Endothelial cell of umbilical vein (primary cell): ENCODE measurements at regions not wholly inside any gene's neighbourhood (a gene's known extent, or its start where the extent isn't known, plus 50 kb on each side); places are given as distances from the start of the nearest gene placed in this dataset.

Experiments used
- BruUV-seq: library from RNA; stranded (reverse); fragments of 400-500 nt; replicated peaks from 2 replicates; lab custom pipeline; 2021; lab: Mats Ljungman, UMichigan
- CTCF ChIA-PET: fragments of 300-600, 350-600 bp; sonication (Branson Sonifier 250); formaldehyde crosslinking; loops from one replicate; lab custom pipeline; 2021; ENCODE audit warnings: antibody characterized with exemption, inconsistent platforms; lab: Charles Lee
- POLR2A ChIA-PET: fragments of 300-600, 350-600 bp; sonication (Branson Sonifier 250); formaldehyde crosslinking; loops from one replicate; lab custom pipeline; 2021; ENCODE audit warnings: antibody characterized with exemption, inconsistent platforms; lab: Charles Lee
- DNase-seq: peaks from one replicate; pipeline ENCODE4 v3.0.0-alpha.2; 2011; ENCODE audit warnings: low read depth, low spot score
- FAIRE-seq: peaks from 2 replicates; lab custom pipeline; 2011; peaks lifted over from hg19 to GRCh38; lab: Jason Lieb, UNC
- H2AFZ ChIP-seq: 2 replicates; pipeline ENCODE4 v1.6.0; 2012; ENCODE audit warnings: low read depth, low read length, control low read depth, inconsistent platforms
- H3K27ac ChIP-seq: 2 replicates; pipeline ENCODE4 v1.5.1; 2011; ENCODE audit warnings: low read depth, mild to moderate bottlenecking, control low read depth, low read length, moderate library complexity; ENCODE audit not compliant: insufficient read depth
- H3K27me3 ChIP-seq, 2 experiments: 2 replicates each; pipeline versions ENCODE4 v1.6.0 to v1.6.1; 2011; ENCODE audit warnings: low read length in 2 of 2, mixed read lengths in 1 of 2; ENCODE audit not compliant: control insufficient read depth in 2 of 2, insufficient read depth in 2 of 2
- H3K36me3 ChIP-seq, 2 experiments: 2 replicates in 1 of 2; 3 replicates in 1 of 2; pipeline ENCODE4 v1.5.1; 2011; ENCODE audit warnings: low read length in 2 of 2, mild to moderate bottlenecking in 1 of 2, moderate library complexity in 1 of 2; ENCODE audit not compliant: control insufficient read depth in 2 of 2, insufficient read depth in 2 of 2; ENCODE audit errors: extremely low read depth in 1 of 2
- H3K4me1 ChIP-seq: 3 replicates; pipeline ENCODE4 v1.5.1; 2011; ENCODE audit warnings: mild to moderate bottlenecking, low read length; ENCODE audit not compliant: control insufficient read depth, insufficient read depth; ENCODE audit errors: extremely low read depth
- H3K4me2 ChIP-seq: 2 replicates; pipeline ENCODE4 v1.6.1; 2011; ENCODE audit warnings: low read length, control low read depth, mixed read lengths; ENCODE audit not compliant: insufficient read depth
- H3K4me3 ChIP-seq, 3 experiments: fragments of 200-600 bp in 1 of 3; sonication (generic), shearing (Covaris generic) in 1 of 3; replicated peaks in 1 of 3; 2 replicates each; pipeline ENCODE4 v1.5.1; 2011 to 2016; ENCODE audit warnings: control low read depth in 3 of 3, low read length in 3 of 3, mild to moderate bottlenecking in 2 of 3, inconsistent platforms in 1 of 3, low read depth in 1 of 3, moderate library complexity in 1 of 3; ENCODE audit not compliant: insufficient read depth in 1 of 3
- H3K79me2 ChIP-seq: 2 replicates; pipeline ENCODE4 v1.6.0; 2012; ENCODE audit warnings: low read length, inconsistent platforms; ENCODE audit not compliant: control insufficient read depth, insufficient read depth
- H3K9ac ChIP-seq: replicated peaks from 2 replicates; pipeline ENCODE3; 2011; ENCODE audit warnings: low read length, control low read depth; ENCODE audit not compliant: insufficient read depth; ENCODE audit errors: extremely low read depth
- H3K9me1 ChIP-seq: replicated peaks from 3 replicates; pipeline ENCODE4 v1.6.0; 2011; ENCODE audit warnings: mild to moderate bottlenecking, low read length; ENCODE audit not compliant: control insufficient read depth, insufficient read depth; ENCODE audit errors: extremely low read depth
- H3K9me3 ChIP-seq: replicated peaks from 2 replicates; pipeline ENCODE4 v1.5.1; 2012; ENCODE audit warnings: low read length, inconsistent platforms; ENCODE audit not compliant: control insufficient read depth, insufficient read depth
- H4K20me1 ChIP-seq: replicated peaks from 2 replicates; pipeline ENCODE3; 2011; ENCODE audit warnings: mild to moderate bottlenecking, low read length; ENCODE audit not compliant: control insufficient read depth, insufficient read depth; ENCODE audit errors: extremely low read depth
- CTCF ChIP-seq, 2 donors: IDR thresholded peaks; 1 replicate in 1 of 2; 2 replicates in 1 of 2; pipeline ENCODE4 v1.5.1; 2011; ENCODE audit warnings: low read length in 2 of 2, mild to moderate bottlenecking in 2 of 2, moderate library complexity in 2 of 2, control low read depth in 1 of 2, inconsistent platforms in 1 of 2, low read depth in 1 of 2; ENCODE audit not compliant: insufficient read depth in 1 of 2; ENCODE audit errors: extremely low read depth in 1 of 2
- EZH2 ChIP-seq: IDR thresholded peaks from 2 replicates; pipeline ENCODE4 v1.6.1; 2012; ENCODE audit warnings: borderline replicate concordance, low read depth, mild to moderate bottlenecking, moderate library complexity, low read length, inconsistent platforms; ENCODE audit not compliant: severe bottlenecking
- FOS ChIP-seq: IDR thresholded peaks from 2 replicates; pipeline ENCODE4 v1.6.1; 2011; ENCODE audit warnings: mild to moderate bottlenecking, low read length, moderate library complexity, borderline replicate concordance; ENCODE audit not compliant: insufficient read depth
- GATA2 ChIP-seq: IDR thresholded peaks from 2 replicates; pipeline ENCODE4 v1.7.0; 2011; ENCODE audit warnings: low read depth, mild to moderate bottlenecking, moderate library complexity, mixed read lengths, low read length; ENCODE audit not compliant: insufficient read length, insufficient read depth
- JUN ChIP-seq: IDR thresholded peaks from 2 replicates; pipeline ENCODE4 v1.6.1; 2011; ENCODE audit warnings: borderline replicate concordance, low read depth; ENCODE audit not compliant: insufficient read length, insufficient read depth
- MAX ChIP-seq: IDR thresholded peaks from 2 replicates; pipeline ENCODE4 v1.6.1; 2011; ENCODE audit not compliant: insufficient read depth, insufficient read length
- MYC ChIP-seq: IDR thresholded peaks from one replicate; pipeline ENCODE4 v1.6.1; 2011; ENCODE audit warnings: mild to moderate bottlenecking, low read depth, low read length
- POLR2A ChIP-seq: IDR thresholded peaks from 2 replicates; pipeline ENCODE4 v1.6.1; 2012; ENCODE audit warnings: low read depth, mild to moderate bottlenecking, control low read depth, low read length
- POLR2AphosphoS5 ChIP-seq: IDR thresholded peaks from 2 replicates; pipeline ENCODE4 v1.6.1; 2012; ENCODE audit warnings: low read depth, mild to moderate bottlenecking, control low read depth, low read length, moderate library complexity; ENCODE audit not compliant: insufficient read depth
- dilution Hi-C: fragments of 300-500 bp; cut with MboI; formaldehyde crosslinking; loops from one replicate; pipeline ENCODE4 v1.15.0; 2019; ENCODE audit warnings: low sequenced_read_pairs; ENCODE audit not compliant: extremely low pct_ligation_motif_present
- intact Hi-C: fragments of 100-400 bp; cut with micrococcal nuclease; formaldehyde crosslinking; loops from one replicate; pipeline ENCODE4 v1.10.0; 2022

GRCh38 chr16:16960785-16961184 lies 510.0 kb downstream of the XYLT1 start:
- no peak overlapping the region for H3K27ac ChIP-seq
- no peaks in the 10 kb centered on the region for H4K20me1 ChIP-seq
- ChIA-PET CTCF (no interaction called here), POLR2A (no interaction called here)
- no peak overlapping the region for H3K4me2 ChIP-seq
- TF ChIP-seq JUN (no peak), POLR2AphosphoS5 (no peak), GATA2 (no peak), MAX (no peak), FOS (no peak), EZH2 (no peak), MYC (no peak), CTCF (IDR thresholded peaks at IDR 0.05; ENCODE audit: extremely low read depth in 1 of 2, insufficient read depth in 1 of 2, low read depth in 1 of 2, low read length in 2 of 2) (no peak), POLR2A (no peak)
- H3K4me3 ChIP-seq, result no peak overlapping the region
- H3K36me3 ChIP-seq, result no peaks in the 10 kb centered on the region
- DNase-seq, result no peak
- peaks cover 7% of the 10 kb centered on the region for H3K9me3 ChIP-seq
- no peaks in the 10 kb centered on the region for H3K79me2 ChIP-seq
- H2AFZ ChIP-seq, result no peak overlapping the region
- no peaks in the 10 kb centered on the region for H3K9me1 ChIP-seq
- no peak for FAIRE-seq
- BruUV-seq, result no TSS peak
- dilution Hi-C loops (no loop called here), intact Hi-C loops (no loop called here)
- no peaks in the 10 kb centered on the region for H3K27me3 ChIP-seq
- H3K9ac ChIP-seq, result no peak overlapping the region
- H3K4me1 ChIP-seq, result no peaks in the 10 kb centered on the region
